ENCODE measurements at regions not wholly inside any gene's neighbourhood (a gene's known extent, or its start where the extent isn't known, plus 50 kb on each side); places are given as distances from the start of the nearest gene placed in this dataset.

GRCh38 chr11:41851743-41852142 is 392.3 kb upstream of the LRRC4C start:
- TF ChIP-seq CTCF (IDR thresholded peaks at IDR 0.05) (no peak), EP300 (IDR thresholded peaks at IDR 0.05) (no peak), POLR2A (IDR thresholded peaks at IDR 0.05) (no peak)
